ENCODE measurements at regions not wholly inside any gene's neighbourhood (a gene's known extent, or its start where the extent isn't known, plus 50 kb on each side); places are given as distances from the start of the nearest gene placed in this dataset.
A peak's percentile ranks its signal among the peaks of the same experiment; 100 is the strongest.

DNA sequence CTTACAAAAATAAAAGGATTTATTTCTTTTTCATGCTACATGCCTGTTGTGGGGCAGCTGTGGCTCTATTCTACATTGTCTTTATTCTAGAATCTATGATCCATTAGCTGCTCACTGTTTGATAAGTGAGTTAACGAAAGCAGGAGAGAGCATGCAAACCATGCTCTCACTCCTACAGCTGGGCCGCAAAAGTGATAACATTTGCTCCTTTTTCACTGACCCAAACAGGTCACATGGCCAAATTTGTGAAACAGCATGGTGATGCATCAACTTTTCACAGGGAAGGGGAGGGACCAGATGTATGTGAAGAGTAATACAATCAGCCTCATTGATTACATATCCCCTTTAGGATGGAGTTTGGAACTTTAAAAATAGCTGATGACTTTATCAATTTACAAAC, 456.9 kb upstream of the SYT1 start:
- no peak for DNase-seq

DNA sequence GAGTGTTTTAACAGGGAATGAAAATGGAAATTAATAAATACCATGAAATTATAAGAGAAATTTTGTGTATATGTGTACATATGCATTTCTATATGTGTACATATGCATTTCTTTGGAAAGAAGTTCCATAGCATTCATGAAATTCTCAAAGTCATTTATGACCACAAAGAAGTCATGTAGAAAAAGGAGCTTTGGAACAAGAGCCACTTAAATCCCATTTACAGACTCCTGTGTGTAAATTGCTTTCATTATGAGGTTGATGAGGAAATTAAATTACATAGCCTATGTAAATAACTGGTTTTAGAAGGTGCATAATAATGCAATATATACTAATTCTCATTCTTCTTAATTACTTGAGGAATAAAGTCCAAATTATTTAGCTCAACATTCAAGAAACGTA, 450.5 kb upstream of the SYT1 start:
- no peak for DNase-seq

DNA sequence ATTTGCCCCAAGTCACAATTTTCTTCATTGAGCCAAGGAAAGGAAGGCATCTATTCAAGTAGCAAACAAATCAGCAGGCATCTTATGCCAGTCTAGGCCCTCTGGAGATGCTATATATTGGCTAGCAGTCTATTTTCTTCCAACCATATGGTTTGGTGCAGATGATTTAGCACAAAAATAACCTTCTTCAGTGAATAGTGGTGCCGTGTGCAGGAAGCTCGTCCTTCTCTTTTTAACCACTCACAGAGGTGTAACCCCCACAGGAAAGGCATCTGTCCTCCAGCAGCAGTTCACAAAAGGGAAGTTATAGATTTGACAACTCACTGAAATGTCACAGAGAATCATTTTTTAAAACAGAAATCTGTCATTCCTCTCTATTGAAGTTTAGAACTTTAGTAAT, 445.7 kb upstream of the SYT1 start:
- no peak for DNase-seq

DNA sequence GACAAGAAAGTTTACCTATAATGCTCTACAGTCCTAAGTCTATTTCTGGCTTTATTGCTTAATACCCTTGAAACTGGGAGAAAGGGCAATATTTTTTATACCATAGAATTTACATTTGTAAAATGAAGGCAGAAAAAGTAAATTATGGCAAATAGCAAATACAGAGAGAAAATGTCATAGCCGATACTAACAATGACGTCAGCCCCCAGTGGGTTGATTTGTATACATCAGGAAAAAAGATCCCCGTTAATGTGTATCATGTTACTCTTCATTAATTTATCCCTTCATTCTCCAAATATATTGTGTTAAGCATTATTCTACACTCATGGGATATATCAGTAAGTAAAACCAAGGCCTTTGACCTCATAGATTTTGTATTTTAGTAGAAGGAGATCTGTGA, 445.1 kb upstream of the SYT1 start:
- DNase-seq: peak; percentile 21

DNA sequence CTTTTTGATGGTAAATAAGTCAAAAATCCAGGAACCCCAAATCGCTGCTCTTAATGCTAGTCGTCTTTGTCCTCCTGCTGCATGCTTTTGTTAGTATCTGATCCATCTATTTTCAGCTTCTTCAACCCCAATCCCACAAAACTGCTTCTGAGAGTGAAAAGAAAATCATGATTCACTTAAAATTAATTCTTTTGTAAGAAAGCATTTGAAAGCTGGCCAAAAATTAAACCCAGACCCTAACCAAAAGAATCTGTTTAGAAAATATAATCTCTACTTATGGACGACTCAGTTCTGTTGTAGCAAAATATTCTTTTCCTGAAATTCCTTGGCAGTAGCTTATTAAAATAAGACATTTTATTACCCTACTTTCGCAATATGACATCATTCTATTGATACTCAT, 443.6 kb upstream of the SYT1 start:
- peak; percentile 65 for DNase-seq

DNA sequence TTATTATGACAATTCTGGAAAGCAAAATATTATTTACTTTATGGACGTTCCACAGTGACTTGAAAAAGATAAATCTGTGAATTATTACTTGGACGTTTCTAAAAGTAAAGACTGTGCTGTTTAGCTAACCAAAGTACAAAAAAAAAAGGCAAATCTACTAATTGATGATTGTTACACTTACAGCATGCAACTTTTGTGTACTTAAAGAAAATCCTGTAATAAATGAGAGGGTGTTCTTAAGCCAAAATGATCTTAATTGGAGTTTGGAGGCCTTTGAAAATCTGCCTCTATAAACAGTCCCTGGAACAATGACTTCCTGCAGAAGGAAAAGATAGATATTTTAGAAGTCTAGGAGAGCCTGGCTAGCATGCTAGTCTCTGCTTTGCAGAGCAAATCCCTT, 434.0 kb upstream of the SYT1 start:
- DNase-seq: no peak

DNA sequence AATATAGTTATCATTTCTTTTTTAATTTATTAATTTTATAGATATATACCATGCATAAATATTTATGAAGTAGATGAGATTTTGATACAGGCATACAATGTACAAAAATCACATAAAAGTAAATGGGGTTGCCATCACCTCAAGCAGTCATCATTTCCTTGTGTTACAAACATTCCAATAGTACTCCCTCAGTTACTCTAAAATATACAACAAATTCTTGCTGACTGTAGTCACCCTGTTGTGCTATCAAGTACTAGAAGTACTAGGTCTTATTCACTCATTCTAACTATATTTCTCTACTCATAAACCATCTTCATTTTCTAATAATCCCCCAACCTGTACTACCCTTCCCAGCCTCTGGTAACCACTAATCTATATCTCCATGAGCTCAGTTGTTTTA, 432.6 kb upstream of the SYT1 start:
- DNase-seq: no peak

DNA sequence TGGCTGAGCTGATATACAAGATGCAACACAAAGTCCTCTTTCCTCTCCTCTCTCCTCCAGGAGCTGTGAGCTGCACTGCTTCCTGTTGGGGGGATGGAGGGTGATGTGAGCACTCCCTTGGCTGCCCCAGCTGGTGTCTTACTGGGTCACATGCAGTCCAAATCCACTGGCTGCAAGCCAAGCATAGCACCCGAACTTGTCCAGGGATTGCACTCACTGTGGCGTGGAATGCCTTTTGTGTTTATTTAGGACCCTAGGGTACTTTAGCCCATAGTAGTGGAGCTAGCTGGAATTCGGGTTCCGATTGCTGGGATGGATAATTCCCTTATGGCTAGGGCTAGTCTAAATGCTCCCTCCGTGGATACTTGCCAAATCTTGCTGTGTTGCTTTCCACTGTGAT, 424.9 kb upstream of the SYT1 start:
- no peak for DNase-seq

DNA sequence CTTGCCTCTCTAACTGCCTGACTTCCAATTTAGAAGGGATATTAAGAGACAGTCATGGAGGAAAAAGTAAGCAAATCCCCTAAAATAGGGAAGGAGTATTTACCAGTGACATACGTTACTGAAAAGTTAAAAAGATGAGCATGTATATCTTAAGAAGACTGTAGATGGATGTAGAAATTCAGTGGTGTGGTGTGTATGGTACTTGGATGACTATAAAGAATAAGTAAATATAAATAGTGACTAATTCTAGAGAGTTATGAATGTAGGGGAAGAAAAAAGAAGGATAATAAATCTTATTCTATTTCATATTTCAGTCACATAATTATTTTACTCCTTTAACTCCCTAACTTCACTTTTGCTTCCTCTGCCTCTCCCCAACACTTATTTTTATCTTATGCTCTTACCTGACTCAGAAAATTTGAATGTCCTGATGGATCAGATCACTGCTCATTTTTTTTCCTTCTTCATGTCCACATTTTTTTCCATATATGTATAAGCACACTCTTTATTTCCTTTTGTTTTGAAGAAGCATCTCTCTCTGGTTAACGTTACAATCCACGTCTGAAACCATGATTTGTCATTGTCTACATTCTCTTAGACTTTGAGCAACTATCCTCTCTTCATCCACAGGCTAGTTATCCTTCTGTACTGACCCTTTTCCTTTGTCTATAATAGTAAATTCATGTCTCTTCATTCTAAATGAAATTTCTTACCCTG, 422.7 kb upstream of the SYT1 start:
- no peak for DNase-seq

DNA sequence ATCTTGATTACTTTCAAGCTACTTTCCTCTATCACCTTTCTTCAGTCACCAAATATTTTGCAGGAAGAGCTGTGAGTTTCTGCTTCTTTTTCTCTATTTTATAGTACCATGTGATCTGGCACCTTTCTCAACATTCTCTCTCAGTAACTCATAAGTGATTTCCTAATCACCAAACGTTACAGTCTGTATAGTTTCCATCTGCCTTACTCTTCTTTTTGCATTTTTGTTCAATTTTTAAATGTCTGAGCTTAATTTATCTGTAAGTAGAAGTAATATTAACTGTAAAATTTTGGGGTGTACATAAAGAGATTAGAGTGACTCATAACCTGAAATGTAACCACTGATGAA, 422.1 kb upstream of the SYT1 start:
- DNase-seq: no peak

DNA sequence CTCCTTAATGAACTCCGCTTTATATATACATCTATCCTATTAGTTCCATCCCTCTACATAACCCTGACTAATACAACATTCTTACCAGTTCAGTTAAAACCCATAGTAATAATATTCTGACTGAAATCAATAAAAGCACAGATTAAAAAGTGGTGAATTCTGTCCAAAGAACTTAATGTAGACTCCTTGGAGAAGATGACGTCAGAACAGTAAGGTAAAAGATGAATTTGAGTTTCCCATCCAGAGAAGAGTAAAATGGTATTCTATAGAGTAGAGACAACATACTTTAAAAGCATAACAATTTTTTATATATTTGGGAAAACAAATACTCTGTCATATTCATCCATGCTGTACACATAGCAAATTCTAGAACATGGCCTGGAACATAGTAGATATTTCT, 418.0 kb upstream of the SYT1 start:
- DNase-seq: no peak

DNA sequence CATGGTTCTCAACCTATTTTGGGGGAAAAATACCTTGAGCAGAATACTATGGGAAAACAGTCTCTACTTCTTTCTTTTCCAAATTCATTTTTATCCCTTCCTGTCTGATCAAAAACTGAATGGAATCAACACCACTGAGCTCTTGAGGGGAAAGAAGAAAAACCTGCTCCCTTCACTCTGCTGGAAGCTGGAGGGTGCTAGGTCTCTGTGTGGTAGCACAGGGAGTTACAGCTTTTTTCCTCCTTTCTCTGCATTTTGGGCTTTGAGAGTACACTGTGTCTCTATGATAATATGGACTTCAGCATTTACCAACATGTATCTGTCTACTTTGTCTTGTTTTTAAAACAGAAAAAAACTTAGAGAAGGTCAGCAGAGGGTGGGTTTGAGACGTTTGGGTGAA, 417.2 kb upstream of the SYT1 start:
- DNase-seq: no peak

DNA sequence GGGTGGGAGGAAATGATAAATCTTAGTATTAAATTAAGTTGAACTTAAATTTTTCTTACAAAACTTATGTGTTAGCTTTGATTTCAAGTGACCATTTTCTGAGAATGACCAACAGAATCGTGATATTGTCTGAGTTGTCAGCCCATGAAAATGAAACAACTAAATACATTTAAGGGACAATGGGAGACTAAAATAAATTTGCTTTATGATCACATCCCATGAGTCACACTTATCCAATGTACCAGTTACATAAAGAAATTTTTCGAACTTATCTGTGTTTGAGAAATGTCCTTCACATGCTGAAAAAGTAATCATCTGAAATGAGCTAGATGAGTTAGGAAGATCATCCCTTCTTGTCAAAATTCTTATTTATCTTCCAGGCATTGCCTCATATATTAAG, 415.9 kb upstream of the SYT1 start:
- no peak for DNase-seq

DNA sequence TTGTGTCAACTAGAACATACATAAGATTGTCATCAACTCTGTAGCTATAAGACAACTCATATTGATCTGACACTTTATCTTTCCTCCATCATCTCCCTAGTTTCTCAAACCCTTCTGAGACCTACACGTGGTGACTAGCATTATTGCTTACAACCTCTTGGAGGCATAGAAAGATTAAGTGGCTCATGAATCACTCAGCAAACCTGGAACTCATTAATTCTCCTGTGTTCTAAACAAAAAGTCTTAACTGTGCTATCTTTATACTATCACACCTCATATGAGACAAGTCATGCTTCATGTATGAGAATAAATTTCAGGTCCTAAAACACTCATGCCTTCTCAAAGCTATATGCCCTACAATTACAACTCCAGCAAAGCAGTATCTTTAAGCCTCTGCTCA, 408.6 kb upstream of the SYT1 start:
- DNase-seq: no peak

DNA sequence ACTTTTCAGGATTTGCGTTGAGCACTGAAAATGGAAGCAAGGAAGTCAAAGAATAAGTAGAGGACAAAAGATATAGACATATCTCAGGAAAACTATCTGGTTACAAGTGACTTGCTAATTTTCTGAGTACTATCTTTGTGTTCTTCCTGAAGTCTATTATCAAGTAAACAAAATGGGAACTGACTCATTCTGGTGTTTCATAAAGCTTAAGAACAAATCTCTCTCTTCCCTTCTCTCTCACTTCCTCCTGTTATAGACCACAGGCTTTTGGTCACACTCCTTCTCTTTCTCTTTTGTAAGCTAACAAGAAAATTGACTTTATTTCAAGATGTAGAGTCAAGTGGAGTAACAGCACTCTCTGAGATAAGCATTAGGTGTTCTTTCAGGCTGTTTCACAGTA, 406.6 kb upstream of the SYT1 start:
- DNase-seq: no peak

DNA sequence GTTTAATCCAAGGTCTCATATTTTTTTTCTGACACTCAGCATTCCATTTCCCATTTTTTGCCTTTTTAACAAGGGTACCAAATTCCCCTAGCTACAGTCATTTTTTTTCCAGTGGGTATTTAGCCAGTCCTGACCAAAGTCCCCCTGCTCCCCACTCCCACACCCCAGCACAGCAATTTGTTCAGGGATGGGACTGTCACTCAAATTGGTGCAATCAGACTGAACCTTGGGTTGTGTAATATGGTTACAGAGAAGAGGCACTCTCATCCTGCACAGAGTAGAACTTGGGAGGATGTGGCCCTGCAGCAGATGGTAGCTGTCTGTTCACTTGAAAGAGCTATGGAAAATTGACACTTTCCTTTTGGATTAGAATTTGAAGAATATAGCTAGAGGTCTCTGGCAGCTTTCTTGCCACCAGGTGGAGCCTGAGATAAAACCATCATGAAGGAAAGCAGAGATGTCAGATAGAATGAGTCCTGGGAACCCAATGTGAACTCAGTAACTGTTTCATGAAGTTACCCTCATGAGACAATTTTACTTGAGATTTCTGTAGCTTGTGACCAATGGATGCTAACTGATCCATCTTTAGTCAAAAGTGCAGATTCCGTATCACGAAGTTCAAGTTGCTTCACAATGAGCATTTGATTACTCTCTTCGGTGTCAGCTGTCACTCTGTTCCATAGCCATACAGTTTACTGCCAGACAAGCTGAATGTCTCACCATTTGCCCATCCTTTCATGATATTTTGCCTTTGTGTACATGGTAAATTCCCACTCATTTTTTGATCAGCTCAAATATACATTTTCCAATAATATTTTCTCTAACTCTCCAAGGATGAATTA, 394.0 kb upstream of the SYT1 start:
- peak; percentile 69 for DNase-seq

DNA sequence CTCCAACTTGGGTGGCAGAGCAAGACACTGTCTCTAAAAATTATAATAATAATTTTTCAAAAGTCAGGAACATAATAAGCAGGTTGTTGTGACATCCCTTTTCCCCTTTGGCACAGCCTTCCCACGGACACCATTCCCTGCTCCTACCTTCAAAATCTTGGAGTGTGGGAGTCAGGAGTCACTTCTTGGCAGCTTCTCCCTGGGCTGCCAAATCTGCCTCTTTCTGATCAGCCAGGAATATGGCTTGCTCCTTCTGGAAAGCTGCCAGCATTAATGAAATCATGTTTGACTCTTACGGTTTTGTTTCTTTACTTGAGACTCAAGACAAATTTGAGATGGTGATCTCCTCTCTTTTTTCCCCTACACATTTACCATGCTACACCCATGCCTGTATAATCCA, 391.4 kb upstream of the SYT1 start:
- DNase-seq: no peak

DNA sequence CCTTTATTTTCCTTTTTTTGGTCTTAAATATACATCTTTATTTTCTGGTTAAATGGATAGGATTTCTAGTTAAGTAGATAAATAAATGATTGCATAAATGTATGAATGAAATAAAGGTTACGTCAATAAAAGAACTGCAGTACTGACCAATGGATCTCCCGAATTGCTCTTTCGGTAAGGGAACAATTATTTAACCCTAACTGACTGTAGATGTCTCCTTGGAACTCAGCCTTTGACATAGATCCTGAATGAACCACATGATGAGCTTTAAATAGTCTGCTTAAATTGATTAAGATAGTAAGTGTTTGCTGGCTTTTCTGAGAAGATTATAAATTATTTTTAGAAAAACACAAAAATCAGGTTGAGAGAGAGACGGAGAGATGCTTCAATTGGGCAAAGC, 391.0 kb upstream of the SYT1 start:
- no peak for DNase-seq

DNA sequence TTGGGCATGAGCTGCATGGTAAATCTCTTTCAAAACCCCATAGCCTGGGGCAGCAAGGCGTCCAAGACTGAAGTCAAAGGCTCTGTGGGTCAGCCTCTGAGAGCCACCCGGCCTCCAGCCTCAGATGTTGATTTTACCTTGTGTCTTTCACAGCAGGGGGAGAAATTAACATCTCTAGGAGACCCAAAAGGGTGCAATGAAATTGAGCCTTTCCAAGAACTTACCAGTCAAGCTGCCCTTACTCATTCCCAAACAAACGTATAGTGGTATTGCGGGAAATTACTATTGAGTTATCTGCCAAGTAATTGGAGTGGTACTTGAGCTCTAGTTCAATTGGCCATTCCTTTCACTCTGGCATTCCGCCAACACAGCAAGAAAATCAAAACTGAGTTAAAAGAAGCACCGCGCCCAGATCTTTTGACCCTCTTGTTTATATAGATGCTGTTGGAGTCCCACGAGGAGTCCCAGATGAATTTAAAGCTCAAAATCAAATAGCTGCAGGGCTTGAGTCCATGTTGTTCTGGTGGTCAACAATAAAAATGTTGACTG, 380.7 kb upstream of the SYT1 start:
- peak; percentile 78 for DNase-seq

DNA sequence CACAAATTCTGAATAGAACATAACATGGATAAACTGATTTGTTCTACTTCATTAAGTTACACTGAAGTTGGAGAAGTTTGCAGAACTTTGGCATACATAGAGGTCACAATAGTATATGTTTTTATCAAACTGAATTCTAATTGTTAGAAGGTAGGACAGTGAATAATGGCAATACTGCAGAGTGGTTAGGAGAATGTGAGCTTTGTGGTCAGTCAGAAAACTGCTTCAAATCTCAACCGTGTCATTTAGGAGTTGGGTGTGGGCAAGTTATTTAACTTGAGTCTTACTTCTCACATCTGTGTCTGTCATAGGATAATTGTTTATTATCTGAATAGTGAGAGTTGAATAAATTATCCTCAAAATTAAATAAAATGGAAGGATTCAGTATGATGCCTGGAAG, 374.6 kb upstream of the SYT1 start:
- DNase-seq: no peak

DNA sequence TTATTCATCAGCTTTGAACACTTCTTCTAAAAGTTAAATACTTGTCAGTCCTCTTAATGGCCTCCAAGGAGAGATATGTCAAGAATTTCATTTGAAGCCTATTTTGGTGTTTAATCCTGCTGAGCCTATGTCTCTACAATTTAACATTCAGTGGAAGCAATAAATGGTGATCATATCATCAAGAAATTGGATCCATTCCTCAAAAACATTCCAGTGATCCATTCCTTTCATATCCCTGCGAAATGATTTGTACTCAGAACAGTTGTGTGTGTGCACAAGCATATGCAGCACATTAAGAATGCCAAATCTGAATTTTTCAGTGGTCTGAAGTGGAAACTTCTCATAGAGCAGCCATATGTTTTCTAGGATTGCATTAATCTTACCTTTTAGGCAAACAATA, 373.7 kb upstream of the SYT1 start:
- DNase-seq: no peak

DNA sequence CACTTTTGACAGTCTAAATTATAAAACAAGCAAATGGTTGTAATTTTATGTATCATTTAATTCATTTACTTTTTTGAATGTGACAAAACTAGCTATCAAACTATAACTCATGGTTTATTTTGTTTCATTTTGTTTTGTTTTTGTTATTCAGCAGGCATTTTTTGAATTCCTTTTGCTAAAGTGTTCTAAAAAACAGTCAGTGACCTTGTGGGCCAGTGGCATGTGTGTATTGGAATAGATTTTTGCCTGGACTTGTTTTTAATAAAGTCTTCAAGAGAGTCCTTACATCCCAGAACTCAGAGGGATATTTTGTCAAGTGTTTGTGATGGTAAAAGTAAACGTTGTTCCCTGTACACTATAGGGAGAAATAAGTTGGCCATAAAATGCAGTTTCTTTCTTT, 369.7 kb upstream of the SYT1 start:
- no peak for DNase-seq

DNA sequence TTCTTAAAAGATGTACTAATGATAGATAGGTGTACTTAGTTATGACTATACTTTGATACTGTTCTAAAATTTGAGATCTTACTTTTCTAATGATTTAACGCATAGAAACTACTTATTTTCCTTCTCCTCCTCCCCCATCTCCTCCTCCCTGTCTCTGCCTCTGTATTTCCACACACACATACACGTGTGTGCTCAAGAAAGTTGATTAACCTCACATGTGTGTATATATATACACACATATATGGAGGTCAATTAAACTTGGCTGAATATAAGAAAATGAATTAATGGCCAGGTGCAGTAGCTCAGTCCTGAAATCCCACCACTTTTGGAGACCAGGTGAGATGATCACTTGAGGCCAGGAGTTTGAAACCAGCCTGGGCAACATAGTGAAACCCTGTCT, 362.7 kb upstream of the SYT1 start:
- DNase-seq: no peak

DNA sequence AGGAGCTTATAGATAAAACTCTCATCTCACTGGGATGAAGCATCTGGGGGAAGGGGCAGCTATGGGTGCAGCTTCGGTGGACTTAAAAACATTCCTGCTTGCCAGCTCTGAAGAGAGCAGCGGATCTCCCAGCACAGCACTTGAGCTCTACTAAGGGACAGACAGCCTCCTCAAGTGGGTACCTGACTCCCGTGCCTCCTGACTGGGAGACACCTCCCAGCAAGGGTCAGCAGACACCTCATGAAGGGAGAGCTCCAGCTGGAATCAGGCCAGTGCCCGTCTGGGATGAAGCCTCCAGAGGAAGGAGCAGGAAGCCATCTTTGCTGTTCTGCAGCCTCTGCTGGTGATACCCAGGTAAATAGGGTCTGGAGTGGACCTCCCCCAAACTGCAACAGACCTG, 345.2 kb upstream of the SYT1 start:
- no peak for DNase-seq

All from NCI-H146 (cell line).